Ovary (tissue), 3 donors: ENCODE measurements at regions not wholly inside any gene's neighbourhood (a gene's known extent, or its start where the extent isn't known, plus 50 kb on each side); places are given as distances from the start of the nearest gene placed in this dataset.

Experiments
- CTCF ChIP-seq, 3 donors: fragments of 450-650 bp in 2 of 3; fragments of 200-600 bp in 1 of 3; IDR thresholded peaks; one replicate each; pipeline versions ENCODE4 v1.5.1 to v1.8.0; 2016 to 2022; ENCODE audit warnings: antibody characterized with exemption in 3 of 3, mild to moderate bottlenecking in 1 of 3
- POLR2A ChIP-seq: fragments of 450-650 bp; IDR thresholded peaks from one replicate; pipeline ENCODE4 v1.6.1; 2017; ENCODE audit warnings: antibody characterized with exemption, mild to moderate bottlenecking, moderate library complexity
- donor health status: DM: no; HTN: no; CAD: no.

- no peak for TF ChIP-seq CTCF (IDR thresholded peaks at IDR 0.05)
- TF ChIP-seq POLR2A = no peak
These were observed 410.1 kb downstream of the ARL4A start for GRCh38 chr7:13097499-13097898.
